Upper lobe of right lung (tissue), 1 donor: ENCODE measurements at regions not wholly inside any gene's neighbourhood (a gene's known extent, or its start where the extent isn't known, plus 50 kb on each side); places are given as distances from the start of the nearest gene placed in this dataset.

ENCODE experiments used
- ATAC-seq: fragments of 200-7000 bp; cut with Tn5 transposase; one replicate; pipeline ENCODE4 v1.9.1; 2020; ENCODE audit warnings: mild to moderate bottlenecking, moderate library complexity
- DNase-seq: peaks from one replicate; pipeline ENCODE4 v3.0.0-alpha.2; 2020
- H3K27ac ChIP-seq: fragments of 200-600 bp; one replicate; pipeline ENCODE4 v1.8.0; 2022
- H3K27me3 ChIP-seq: fragments of 200-600 bp; one replicate; pipeline ENCODE4 v1.8.0; 2022; ENCODE audit warnings: mild to moderate bottlenecking
- H3K36me3 ChIP-seq: fragments of 200-600 bp; one replicate; pipeline ENCODE4 v1.8.0; 2022
- H3K4me1 ChIP-seq: fragments of 200-600 bp; one replicate; pipeline ENCODE4 v1.8.0; 2022
- H3K4me3 ChIP-seq: fragments of 200-600 bp; one replicate; pipeline ENCODE4 v1.8.0; 2022; ENCODE audit warnings: mild to moderate bottlenecking
- H3K9me3 ChIP-seq: fragments of 200-600 bp; one replicate; pipeline ENCODE4 v1.8.0; 2022
- CTCF ChIP-seq: fragments of 200-600 bp; IDR thresholded peaks from one replicate; pipeline ENCODE4 v1.8.0; 2022; ENCODE audit warnings: antibody characterized with exemption
- intact Hi-C: fragments of 100-400 bp; cut with DNase I; formaldehyde crosslinking; loops from one replicate; pipeline ENCODE4 v1.11.0; 2022
- donor health status: DM: no; HTN: yes; CAD: no; lungs with severe emphysema.

- H3K4me1 ChIP-seq = no peaks in the 10 kb centered on the region
- H3K36me3 ChIP-seq = no peaks in the 10 kb centered on the region
- ATAC-seq (no peak), DNase-seq (no peak)
- H3K27ac ChIP-seq = no peak overlapping the region
- TF ChIP-seq CTCF = no peak
- H3K4me3 ChIP-seq = no peak overlapping the region
- H3K9me3 ChIP-seq = no peaks in the 10 kb centered on the region
- H3K27me3 ChIP-seq = no peaks in the 10 kb centered on the region
- intact Hi-C loops = no loop called here
Observed at GRCh38 chrX:6456196-6456595, 78.7 kb downstream of the VCX3A start.

GRCh38 chrX:6449946-6450345 is 85.0 kb downstream of the VCX3A start:
- Histone ChIP-seq H3K27me3 (no peaks in the 10 kb centered on the region), H3K9me3 (no peaks in the 10 kb centered on the region), H3K4me1 (no peaks in the 10 kb centered on the region), H3K36me3 (no peaks in the 10 kb centered on the region), H3K4me3 (no peak overlapping the region), H3K27ac (no peak overlapping the region)
- ATAC-seq = no peak
- no peak for TF ChIP-seq CTCF
- no peak for DNase-seq
- intact Hi-C loops = no loop called here

GRCh38 chrX:6448003-6448402 is 86.9 kb downstream of the VCX3A start:
- intact Hi-C loops = no loop called here
- Histone ChIP-seq H3K36me3 (no peaks in the 10 kb centered on the region), H3K27ac (no peak overlapping the region), H3K4me1 (no peaks in the 10 kb centered on the region), H3K9me3 (no peaks in the 10 kb centered on the region), H3K27me3 (no peaks in the 10 kb centered on the region), H3K4me3 (no peak overlapping the region)
- peak; percentile 30 for ATAC-seq
- no peak for DNase-seq
- no peak for TF ChIP-seq CTCF

GRCh38 chrX:6446582-6446981 is 88.3 kb downstream of the VCX3A start:
- Histone ChIP-seq H3K4me1 (no peaks in the 10 kb centered on the region), H3K27ac (no peak overlapping the region), H3K27me3 (no peaks in the 10 kb centered on the region), H3K4me3 (no peak overlapping the region), H3K36me3 (no peaks in the 10 kb centered on the region), H3K9me3 (no peaks in the 10 kb centered on the region)
- intact Hi-C loops = no loop called here
- TF ChIP-seq CTCF = no peak
- ATAC-seq (no peak), DNase-seq (no peak)

- H3K4me3 ChIP-seq = no peak overlapping the region
- no peaks in the 10 kb centered on the region for H3K9me3 ChIP-seq
- H3K27ac ChIP-seq = no peak overlapping the region
- intact Hi-C loops = no loop called here
- ATAC-seq (no peak), DNase-seq (no peak)
- no peaks in the 10 kb centered on the region for H3K4me1 ChIP-seq
- H3K36me3 ChIP-seq = no peaks in the 10 kb centered on the region
- H3K27me3 ChIP-seq = no peaks in the 10 kb centered on the region
- TF ChIP-seq CTCF = no peak
Observed at GRCh38 chrX:6440648-6441047, 94.3 kb downstream of the VCX3A start.

- ATAC-seq (no peak), DNase-seq (no peak)
- Histone ChIP-seq H3K27ac (no peak overlapping the region), H3K9me3 (no peaks in the 10 kb centered on the region), H3K4me1 (no peaks in the 10 kb centered on the region), H3K4me3 (no peak overlapping the region), H3K36me3 (no peaks in the 10 kb centered on the region), H3K27me3 (no peaks in the 10 kb centered on the region)
- intact Hi-C loops = no loop called here
- TF ChIP-seq CTCF = no peak
Observed at GRCh38 chrX:6432226-6432625, 102.7 kb downstream of the VCX3A start.
